ENCODE measurements at regions not wholly inside any gene's neighbourhood (a gene's known extent, or its start where the extent isn't known, plus 50 kb on each side); places are given as distances from the start of the nearest gene placed in this dataset.

GRCh38 chr4:8781641-8782040 lies 90.0 kb downstream of the HMX1 start:
- H3K14ac ChIP-seq (ENCODE audit: insufficient read length) = no peak overlapping the region
- no peak overlapping the region for H4K5ac ChIP-seq (ENCODE audit: insufficient read length, low read depth, low read length)
- peak overlapping the region; percentile 79; the same call in 1 of the 2 replicates for H4K8ac ChIP-seq (ENCODE audit: extremely low read depth, insufficient read depth, low read length)
- no peaks in the 10 kb centered on the region for H3K36me3 ChIP-seq (ENCODE audit: control insufficient read depth in 2 of 4, insufficient read depth in 4 of 4, low read length in 3 of 4)
- H3K18ac ChIP-seq (ENCODE audit: extremely low read depth, low read length) = no peak overlapping the region
- ChIA-PET POLR2A (ENCODE audit: partially characterized antibody) (no interaction called here), CTCF (ENCODE audit: partially characterized antibody) (interaction anchor here (0.9 to 2.2 kb wide), 2 partner anchors 93 to 136 kb away, joined by 5 to 6 read pairs; no protein-coding TSS in a partner anchor)
- H2BK120ac ChIP-seq (replicated peaks; ENCODE audit: low read depth, low read length) = no peak overlapping the region
- TF ChIP-seq ZNF274 (IDR thresholded peaks at IDR 0.05; ENCODE audit: borderline replicate concordance, extremely low read depth, low read length) (no peak), SP2 (IDR thresholded peaks at IDR 0.05; ENCODE audit: low read length) (no peak), BCL11A (IDR thresholded peaks at IDR 0.05; ENCODE audit: low read depth in 2 of 2, low read length in 2 of 2) (no peak), JUN (IDR thresholded peaks at IDR 0.05; ENCODE audit: low read depth, low read length) (no peak), EZH2 (IDR thresholded peaks at IDR 0.05; ENCODE audit: low read depth, low read length, severe bottlenecking) (no peak), ATF2 (IDR thresholded peaks at IDR 0.05; ENCODE audit: low read length) (no peak), RNF2 (IDR thresholded peaks at IDR 0.05; ENCODE audit: borderline replicate concordance, low read depth, low read length, missing control alignments, poor library complexity, severe bottlenecking) (no peak), SP1 (IDR thresholded peaks at IDR 0.05; ENCODE audit: low read depth, low read length) (no peak), SIRT6 (IDR thresholded peaks at IDR 0.05; ENCODE audit: low read length) (no peak), NRF1 (IDR thresholded peaks at IDR 0.05; ENCODE audit: low read depth, low read length) (no peak)
- no peaks in the 10 kb centered on the region for H3K79me1 ChIP-seq (ENCODE audit: low read depth, low read length)
- H3K27me3 ChIP-seq (replicated peaks in 1 of 4; ENCODE audit: control insufficient read depth in 3 of 4, extremely low read depth in 1 of 4, insufficient read depth in 3 of 4, low read length in 3 of 4) = no peaks in the 10 kb centered on the region
- no peak overlapping the region for H3K27ac ChIP-seq (ENCODE audit: low read depth, low read length)
- H3K4ac ChIP-seq (replicated peaks; ENCODE audit: insufficient read length, low read depth, low read length) = no peak overlapping the region
- H2AFZ ChIP-seq (ENCODE audit: low read length) = no peak overlapping the region
- H4K91ac ChIP-seq (replicated peaks; ENCODE audit: insufficient read length, low read length) = no peak overlapping the region
- 87% methylated on average over 8 of the region's 8 CpGs; no CpG with 5 or more reads in 1 of the 2 experiments for WGBS, 2 experiments (ENCODE audit: extremely low coverage in 1 of 2, insufficient coverage in 1 of 2, insufficient read length in 1 of 2, insufficient replicate concordance in 2 of 2, low coverage in 1 of 2, low lambda C conversion rate in 2 of 2, missing lambda C conversion rate in 1 of 2)
- H3K9me3 ChIP-seq (ENCODE audit: insufficient read depth in 2 of 2, low read depth in 1 of 2, low read length in 1 of 2) = no peaks in the 10 kb centered on the region
- no peaks in the 10 kb centered on the region for H3K23me2 ChIP-seq (ENCODE audit: low read depth, low read length)
- H4K20me1 ChIP-seq (replicated peaks in 1 of 2; ENCODE audit: control insufficient read depth in 1 of 2, insufficient read depth in 2 of 2, low read length in 2 of 2) = no peaks in the 10 kb centered on the region
- no peak overlapping the region for H3K9ac ChIP-seq (replicated peaks in 1 of 4; ENCODE audit: extremely low read depth in 1 of 4, low read depth in 3 of 4, low read length in 3 of 4)
- FAIRE-seq (no peak), DNase-seq (ENCODE audit: low read depth in 1 of 2, low spot score in 2 of 2) (no peak)
- H2BK20ac ChIP-seq (ENCODE audit: low read length) = no peak overlapping the region
- no peak overlapping the region for H2BK12ac ChIP-seq (ENCODE audit: low read depth, low read length)
- no peak overlapping the region for H3K4me3 ChIP-seq (ENCODE audit: extremely low read depth in 1 of 4, insufficient read depth in 2 of 4, low read depth in 3 of 4, low read length in 4 of 4)
- H3K79me2 ChIP-seq (ENCODE audit: control insufficient read depth in 1 of 2, insufficient read depth in 2 of 2, low read length in 2 of 2) = no peaks in the 10 kb centered on the region
- H2BK5ac ChIP-seq (ENCODE audit: low read depth, low read length) = no peak overlapping the region
- no peak overlapping the region for H3K56ac ChIP-seq (replicated peaks; ENCODE audit: insufficient read length, low read depth, low read length)
- no peaks in the 10 kb centered on the region; a peak in 1 of 7 replicates for H3K4me1 ChIP-seq (replicated peaks in 1 of 4; ENCODE audit: control insufficient read depth in 3 of 4, insufficient read depth in 4 of 4, low read length in 3 of 4)
- H3K23ac ChIP-seq (ENCODE audit: insufficient read length) = no peak overlapping the region
- no peak overlapping the region for H3K4me2 ChIP-seq (ENCODE audit: insufficient read depth in 1 of 2, low read depth in 2 of 2, low read length in 2 of 2)
- no peak overlapping the region for H2AK5ac ChIP-seq (ENCODE audit: low read depth, low read length)
- no peak overlapping the region for H2BK15ac ChIP-seq (ENCODE audit: low read length)

Measured in H1 (cell line).